Smooth muscle cell (in vitro differentiated cells): ENCODE measurements at regions not wholly inside any gene's neighbourhood (a gene's known extent, or its start where the extent isn't known, plus 50 kb on each side); places are given as distances from the start of the nearest gene placed in this dataset.

Experiments
- DNase-seq: peaks from one replicate; lab custom pipeline; 2025; ENCODE audit not compliant: unreplicated experiment; lab: John Stamatoyannopoulos, UW
- H2AFZ ChIP-seq: fragments of 200-600 bp; sonication (generic); 2 replicates; pipeline ENCODE4 v1.6.0; 2016; ENCODE audit warnings: antibody characterized with exemption, low read depth, mild to moderate bottlenecking
- H3F3A ChIP-seq: fragments of 200-600 bp; sonication (generic); 2 replicates; pipeline ENCODE4 v1.6.0; 2017; ENCODE audit warnings: antibody characterized with exemption, low read depth
- H3K27ac ChIP-seq: fragments of 200-600 bp; sonication (generic); 2 replicates; pipeline ENCODE4 v1.5.1; 2016; ENCODE audit warnings: low read depth, mild to moderate bottlenecking
- H3K27me3 ChIP-seq: fragments of 200-600 bp; sonication (generic); 2 replicates; pipeline ENCODE4 v1.6.1; 2016; ENCODE audit warnings: low read depth, mild to moderate bottlenecking
- H3K36me3 ChIP-seq: fragments of 200-600 bp; sonication (generic); 2 replicates; pipeline ENCODE4 v1.5.1; 2016; ENCODE audit warnings: low read depth
- H3K4me1 ChIP-seq: fragments of 200-600 bp; sonication (generic); 2 replicates; pipeline ENCODE4 v1.5.1; 2016; ENCODE audit warnings: low read depth
- H3K4me2 ChIP-seq: fragments of 200-600 bp; sonication (generic); 2 replicates; pipeline ENCODE4 v1.6.0; 2016; ENCODE audit warnings: mild to moderate bottlenecking
- H3K4me3 ChIP-seq: fragments of 200-600 bp; sonication (generic); 2 replicates; pipeline ENCODE4 v1.5.1; 2016; ENCODE audit warnings: mild to moderate bottlenecking
- H3K79me2 ChIP-seq: fragments of 200-600 bp; sonication (generic); 2 replicates; pipeline ENCODE4 v1.6.0; 2016; ENCODE audit warnings: low read depth, mild to moderate bottlenecking
- H3K9ac ChIP-seq: fragments of 200-600 bp; sonication (generic); 2 replicates; pipeline ENCODE4 v1.6.0; 2016; ENCODE audit warnings: low read depth
- H3K9me3 ChIP-seq: fragments of 200-600 bp; sonication (generic); replicated peaks from 2 replicates; pipeline ENCODE4 v1.5.1; 2016; ENCODE audit warnings: low read depth
- H4K20me1 ChIP-seq: fragments of 200-600 bp; sonication (generic); 2 replicates; pipeline ENCODE4 v1.6.0; 2016; ENCODE audit warnings: low read depth
- WGBS: methylation state at CpG from one replicate; pipeline ENCODE4 v1.1.7; 2016; ENCODE audit warnings: low lambda C conversion rate; 5-methylcytosine and 5-hydroxymethylcytosine counted together
- TF ChIP-seq, protein P1 (sequence below): fragments of 200-600 bp; sonication (generic); IDR thresholded peaks from 2 replicates; pipeline ENCODE4 v1.5.1; 2017; ENCODE audit warnings: borderline replicate concordance, mild to moderate bottlenecking, antibody characterized with exemption; ENCODE audit not compliant: insufficient read depth, poor library complexity, severe bottlenecking

GRCh38 chr4:149890531-149890930 is 74.9 kb upstream of the IQCM start:
- Histone ChIP-seq H3K27me3 (no peaks in the 10 kb centered on the region), H2AFZ (no peak overlapping the region), H3F3A (no peaks in the 10 kb centered on the region), H3K27ac (no peak overlapping the region), H3K4me1 (peaks cover 8% of the 10 kb centered on the region), H3K9ac (no peak overlapping the region), H4K20me1 (no peaks in the 10 kb centered on the region), H3K4me2 (peak overlapping the region; percentile 1), H3K36me3 (no peaks in the 10 kb centered on the region), H3K9me3 (no peaks in the 10 kb centered on the region), H3K79me2 (no peaks in the 10 kb centered on the region), H3K4me3 (no peak overlapping the region)
- TF ChIP-seq, protein P1, sequence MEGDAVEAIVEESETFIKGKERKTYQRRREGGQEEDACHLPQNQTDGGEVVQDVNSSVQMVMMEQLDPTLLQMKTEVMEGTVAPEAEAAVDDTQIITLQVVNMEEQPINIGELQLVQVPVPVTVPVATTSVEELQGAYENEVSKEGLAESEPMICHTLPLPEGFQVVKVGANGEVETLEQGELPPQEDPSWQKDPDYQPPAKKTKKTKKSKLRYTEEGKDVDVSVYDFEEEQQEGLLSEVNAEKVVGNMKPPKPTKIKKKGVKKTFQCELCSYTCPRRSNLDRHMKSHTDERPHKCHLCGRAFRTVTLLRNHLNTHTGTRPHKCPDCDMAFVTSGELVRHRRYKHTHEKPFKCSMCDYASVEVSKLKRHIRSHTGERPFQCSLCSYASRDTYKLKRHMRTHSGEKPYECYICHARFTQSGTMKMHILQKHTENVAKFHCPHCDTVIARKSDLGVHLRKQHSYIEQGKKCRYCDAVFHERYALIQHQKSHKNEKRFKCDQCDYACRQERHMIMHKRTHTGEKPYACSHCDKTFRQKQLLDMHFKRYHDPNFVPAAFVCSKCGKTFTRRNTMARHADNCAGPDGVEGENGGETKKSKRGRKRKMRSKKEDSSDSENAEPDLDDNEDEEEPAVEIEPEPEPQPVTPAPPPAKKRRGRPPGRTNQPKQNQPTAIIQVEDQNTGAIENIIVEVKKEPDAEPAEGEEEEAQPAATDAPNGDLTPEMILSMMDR = no peak
- no peak for DNase-seq
- 96% methylated on average over 1 of the region's 1 CpG for WGBS

DNA sequence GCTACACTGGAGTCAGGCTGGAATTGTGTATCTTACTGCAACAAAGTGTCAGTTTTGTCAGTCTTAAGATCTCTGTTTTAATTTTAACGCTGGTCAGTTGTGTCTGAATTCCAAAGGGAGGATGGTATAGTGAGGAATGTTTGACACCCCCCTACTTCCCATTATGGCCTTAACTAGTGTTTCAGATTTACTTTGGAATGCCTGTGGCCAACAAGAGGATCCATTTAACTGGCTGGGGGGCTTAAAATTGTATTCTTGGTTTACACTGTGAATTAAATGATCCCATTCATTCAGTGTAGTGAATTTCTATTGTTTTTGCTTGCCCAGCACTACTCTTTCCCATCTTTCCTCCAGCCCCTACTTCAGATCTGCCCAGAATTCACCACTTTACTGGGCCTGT is 75.8 kb upstream of the IQCM start:
- Histone ChIP-seq H3K27me3 (no peaks in the 10 kb centered on the region), H3K4me1 (peaks cover 4% of the 10 kb centered on the region), H3K9ac (no peak overlapping the region), H3K4me3 (no peak overlapping the region), H3K4me2 (peak overlapping the region; percentile 1), H3K79me2 (no peaks in the 10 kb centered on the region), H2AFZ (no peak overlapping the region), H3K36me3 (no peaks in the 10 kb centered on the region), H3K27ac (no peak overlapping the region), H4K20me1 (no peaks in the 10 kb centered on the region), H3F3A (no peaks in the 10 kb centered on the region), H3K9me3 (no peaks in the 10 kb centered on the region)
- TF ChIP-seq, protein P1 = no peak
- no peak for DNase-seq
- WGBS = 24% methylated on average over 1 of the region's 1 CpG

GRCh38 chr4:149896432-149896831 is 80.8 kb upstream of the IQCM start:
- Histone ChIP-seq H3K4me3 (no peak overlapping the region), H3K9me3 (no peaks in the 10 kb centered on the region), H3K4me1 (peaks cover 3% of the 10 kb centered on the region), H3F3A (no peaks in the 10 kb centered on the region), H2AFZ (no peak overlapping the region), H4K20me1 (no peaks in the 10 kb centered on the region), H3K9ac (no peak overlapping the region), H3K27me3 (no peaks in the 10 kb centered on the region), H3K27ac (no peak overlapping the region), H3K36me3 (no peaks in the 10 kb centered on the region), H3K4me2 (no peak overlapping the region), H3K79me2 (no peaks in the 10 kb centered on the region)
- WGBS = 86% methylated on average over 1 of the region's 1 CpG
- DNase-seq = no peak
- TF ChIP-seq, protein P1 = peak; percentile 42

GRCh38 chr4:149897783-149898182 is 82.1 kb upstream of the IQCM start:
- DNase-seq = no peak
- H4K20me1 ChIP-seq = no peaks in the 10 kb centered on the region
- no peak overlapping the region for H3K9ac ChIP-seq
- no peaks in the 10 kb centered on the region for H3K4me1 ChIP-seq
- H3F3A ChIP-seq = no peaks in the 10 kb centered on the region
- H2AFZ ChIP-seq = no peak overlapping the region
- no peaks in the 10 kb centered on the region for H3K27me3 ChIP-seq
- H3K4me3 ChIP-seq = no peak overlapping the region
- no peak overlapping the region for H3K4me2 ChIP-seq
- H3K27ac ChIP-seq = no peak overlapping the region
- no peaks in the 10 kb centered on the region for H3K9me3 ChIP-seq
- H3K36me3 ChIP-seq = no peaks in the 10 kb centered on the region
- H3K79me2 ChIP-seq = no peaks in the 10 kb centered on the region
- TF ChIP-seq, protein P1 = peak; percentile 50
